ENCODE measurements at regions not wholly inside any gene's neighbourhood (a gene's known extent, or its start where the extent isn't known, plus 50 kb on each side); places are given as distances from the start of the nearest gene placed in this dataset.

GRCh38 chr12:115400011-115400410, 716.0 kb upstream of the TBX3 start:
- no peak for DNase-seq (ENCODE audit: low read depth)
- H3K4me3 ChIP-seq (ENCODE audit: low read depth, low read length), result no peak overlapping the region
- TF ChIP-seq POLR2A (IDR thresholded peaks at IDR 0.05; ENCODE audit: extremely low read depth, insufficient read length) (no peak), MAX (IDR thresholded peaks at IDR 0.05; ENCODE audit: low read depth, low read length) (no peak), MYC (IDR thresholded peaks at IDR 0.05; ENCODE audit: low read depth, low read length) (no peak)
- TF ChIP-seq, protein P1, sequence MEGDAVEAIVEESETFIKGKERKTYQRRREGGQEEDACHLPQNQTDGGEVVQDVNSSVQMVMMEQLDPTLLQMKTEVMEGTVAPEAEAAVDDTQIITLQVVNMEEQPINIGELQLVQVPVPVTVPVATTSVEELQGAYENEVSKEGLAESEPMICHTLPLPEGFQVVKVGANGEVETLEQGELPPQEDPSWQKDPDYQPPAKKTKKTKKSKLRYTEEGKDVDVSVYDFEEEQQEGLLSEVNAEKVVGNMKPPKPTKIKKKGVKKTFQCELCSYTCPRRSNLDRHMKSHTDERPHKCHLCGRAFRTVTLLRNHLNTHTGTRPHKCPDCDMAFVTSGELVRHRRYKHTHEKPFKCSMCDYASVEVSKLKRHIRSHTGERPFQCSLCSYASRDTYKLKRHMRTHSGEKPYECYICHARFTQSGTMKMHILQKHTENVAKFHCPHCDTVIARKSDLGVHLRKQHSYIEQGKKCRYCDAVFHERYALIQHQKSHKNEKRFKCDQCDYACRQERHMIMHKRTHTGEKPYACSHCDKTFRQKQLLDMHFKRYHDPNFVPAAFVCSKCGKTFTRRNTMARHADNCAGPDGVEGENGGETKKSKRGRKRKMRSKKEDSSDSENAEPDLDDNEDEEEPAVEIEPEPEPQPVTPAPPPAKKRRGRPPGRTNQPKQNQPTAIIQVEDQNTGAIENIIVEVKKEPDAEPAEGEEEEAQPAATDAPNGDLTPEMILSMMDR (IDR thresholded peaks at IDR 0.05; ENCODE audit: low read depth, low read length), result no peak

- DNase-seq (ENCODE audit: low read depth), result no peak
- TF ChIP-seq POLR2A (IDR thresholded peaks at IDR 0.05; ENCODE audit: extremely low read depth, insufficient read length) (no peak), MYC (IDR thresholded peaks at IDR 0.05; ENCODE audit: low read depth, low read length) (no peak), MAX (IDR thresholded peaks at IDR 0.05; ENCODE audit: low read depth, low read length) (no peak)
- TF ChIP-seq, protein P1 (IDR thresholded peaks at IDR 0.05; ENCODE audit: low read depth, low read length), result peak; percentile 1
- H3K4me3 ChIP-seq (ENCODE audit: low read depth, low read length), result no peak overlapping the region
Observed at GRCh38 chr12:115398311-115398781, 714.4 kb upstream of the TBX3 start.

DNA sequence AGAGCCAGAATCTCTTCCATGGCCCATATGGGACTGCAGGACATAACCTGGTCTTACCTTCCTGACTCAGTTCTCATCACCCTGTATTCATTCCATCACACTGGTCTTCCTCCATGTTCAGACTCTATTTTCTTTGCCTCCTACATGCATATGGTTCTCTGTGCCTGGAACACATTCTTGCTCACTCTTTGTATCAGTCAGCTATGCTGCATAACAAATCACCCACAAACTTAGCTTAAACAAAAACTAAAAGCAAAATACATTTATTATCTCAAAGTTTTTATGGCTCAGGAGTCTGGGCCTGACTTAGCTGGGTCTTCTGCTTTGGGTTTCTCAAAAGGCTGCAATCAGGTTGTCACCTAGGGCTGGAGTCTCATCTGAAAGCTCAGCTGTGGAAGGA, 712.6 kb upstream of the TBX3 start:
- TF ChIP-seq POLR2A (IDR thresholded peaks at IDR 0.05; ENCODE audit: extremely low read depth, insufficient read length), result no peak
- no peak for TF ChIP-seq MYC (IDR thresholded peaks at IDR 0.05; ENCODE audit: low read depth, low read length)
- TF ChIP-seq, protein P1 (IDR thresholded peaks at IDR 0.05; ENCODE audit: low read depth, low read length), result no peak
- TF ChIP-seq MAX (IDR thresholded peaks at IDR 0.05; ENCODE audit: low read depth, low read length), result no peak

DNA sequence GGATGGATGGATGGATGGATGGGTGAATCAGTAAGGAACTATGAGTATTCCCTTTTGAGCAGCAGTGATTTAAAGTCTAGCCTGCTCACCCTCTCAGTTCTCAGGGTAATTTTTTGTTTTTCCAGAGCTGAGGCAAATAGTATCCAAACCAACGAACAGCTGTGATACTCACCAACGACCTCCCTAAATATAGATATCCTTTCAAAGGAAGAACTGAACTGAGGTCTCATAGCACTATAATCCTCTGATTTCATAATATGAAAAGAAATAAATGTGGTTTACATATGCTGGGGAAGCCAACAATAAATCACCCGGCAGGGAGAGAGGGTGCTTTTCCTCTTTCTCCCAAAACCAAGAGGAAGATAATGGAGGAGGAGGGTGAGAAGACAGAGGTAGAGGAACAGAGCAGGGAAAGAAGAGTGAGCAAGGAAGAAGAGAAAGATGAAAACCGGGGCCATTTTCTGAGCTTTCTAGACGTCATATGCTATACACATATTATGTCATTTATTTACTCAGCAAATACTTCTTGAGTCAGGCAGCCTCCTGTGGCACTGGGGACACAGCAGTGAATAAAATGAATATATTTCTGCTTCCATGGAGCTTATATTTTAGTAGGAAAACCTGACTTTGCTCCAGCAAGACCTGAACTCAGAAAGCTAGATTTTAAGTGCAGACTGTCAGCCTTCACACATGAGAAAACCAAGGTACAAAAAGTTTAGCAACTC, 710.7 kb upstream of the TBX3 start:
- no peak for DNase-seq (ENCODE audit: low read depth)
- no peak overlapping the region for H3K4me3 ChIP-seq (ENCODE audit: low read depth, low read length)
- TF ChIP-seq MAX (IDR thresholded peaks at IDR 0.05; ENCODE audit: low read depth, low read length), result no peak
- TF ChIP-seq MYC (IDR thresholded peaks at IDR 0.05; ENCODE audit: low read depth, low read length), result no peak
- no peak for TF ChIP-seq POLR2A (IDR thresholded peaks at IDR 0.05; ENCODE audit: extremely low read depth, insufficient read length)
- TF ChIP-seq, protein P1 (IDR thresholded peaks at IDR 0.05; ENCODE audit: low read depth, low read length), result no peak

More for the DNA sequence above, 712.6 kb upstream of the TBX3 start:
- no peak overlapping the region for H3K4me3 ChIP-seq (ENCODE audit: low read depth, low read length)
- DNase-seq (ENCODE audit: low read depth), result no peak

DNA sequence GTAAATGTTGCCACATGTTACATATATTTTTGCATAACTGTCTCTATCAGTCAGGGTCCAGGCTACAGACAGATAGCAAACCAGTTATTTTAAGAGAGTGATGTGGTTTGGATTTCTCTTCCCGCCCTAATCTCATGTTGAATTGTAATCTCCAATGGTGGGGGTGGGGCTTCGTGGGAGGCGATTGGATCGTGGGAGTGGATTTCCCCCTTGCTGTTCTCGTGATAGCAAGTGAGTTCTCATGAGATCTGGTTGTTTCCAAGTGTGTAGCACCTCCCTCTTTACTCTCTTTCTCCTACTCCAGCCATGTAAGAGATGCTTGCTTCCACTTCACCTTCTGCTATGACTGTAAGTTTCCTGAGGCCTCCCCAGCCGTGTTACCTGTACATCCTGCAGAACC, 704.2 kb upstream of the TBX3 start:
- DNase-seq (ENCODE audit: low read depth), result no peak
- H3K4me3 ChIP-seq (ENCODE audit: low read depth, low read length), result no peak overlapping the region
- TF ChIP-seq MAX (IDR thresholded peaks at IDR 0.05; ENCODE audit: low read depth, low read length) (no peak), MYC (IDR thresholded peaks at IDR 0.05; ENCODE audit: low read depth, low read length) (no peak), POLR2A (IDR thresholded peaks at IDR 0.05; ENCODE audit: extremely low read depth, insufficient read length) (no peak)
- TF ChIP-seq, protein P1 (IDR thresholded peaks at IDR 0.05; ENCODE audit: low read depth, low read length), result no peak
